ENCODE measurements at regions not wholly inside any gene's neighbourhood (a gene's known extent, or its start where the extent isn't known, plus 50 kb on each side); places are given as distances from the start of the nearest gene placed in this dataset.

DNA sequence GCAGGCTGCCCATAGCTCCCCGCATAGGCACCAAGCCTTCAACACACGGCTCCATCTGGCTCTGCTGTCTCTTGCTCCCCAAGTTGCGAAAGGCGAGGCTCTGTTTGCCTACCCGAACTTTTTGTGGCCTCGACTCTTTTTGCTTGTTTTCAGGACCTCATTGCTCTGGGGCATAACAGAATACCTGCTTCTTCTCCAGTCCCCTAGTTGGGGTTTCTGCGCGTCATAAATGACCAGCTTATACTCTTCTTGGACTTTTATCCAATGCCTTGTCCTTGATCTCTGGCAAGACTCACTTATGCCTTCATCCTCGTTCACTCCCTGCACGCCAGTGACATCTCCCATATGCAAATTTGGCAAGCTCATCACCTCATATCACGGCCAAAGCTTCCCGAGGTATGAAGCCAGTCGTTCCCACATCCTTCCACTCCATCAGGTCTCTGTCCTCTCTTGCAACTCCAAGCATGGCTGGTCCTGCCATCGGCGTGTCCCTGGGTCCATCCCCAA lies 238.8 kb upstream of the ADAMTS16 start:
- DNase-seq, result no peak
- no peaks in the 10 kb centered on the region for H3K27me3 ChIP-seq (ENCODE audit: control insufficient read depth, insufficient read depth, low read length)
- no peaks in the 10 kb centered on the region for H3K36me3 ChIP-seq (ENCODE audit: control insufficient read depth in 2 of 3, insufficient read depth in 3 of 3, low read length in 3 of 3)
- TF ChIP-seq, protein P1, sequence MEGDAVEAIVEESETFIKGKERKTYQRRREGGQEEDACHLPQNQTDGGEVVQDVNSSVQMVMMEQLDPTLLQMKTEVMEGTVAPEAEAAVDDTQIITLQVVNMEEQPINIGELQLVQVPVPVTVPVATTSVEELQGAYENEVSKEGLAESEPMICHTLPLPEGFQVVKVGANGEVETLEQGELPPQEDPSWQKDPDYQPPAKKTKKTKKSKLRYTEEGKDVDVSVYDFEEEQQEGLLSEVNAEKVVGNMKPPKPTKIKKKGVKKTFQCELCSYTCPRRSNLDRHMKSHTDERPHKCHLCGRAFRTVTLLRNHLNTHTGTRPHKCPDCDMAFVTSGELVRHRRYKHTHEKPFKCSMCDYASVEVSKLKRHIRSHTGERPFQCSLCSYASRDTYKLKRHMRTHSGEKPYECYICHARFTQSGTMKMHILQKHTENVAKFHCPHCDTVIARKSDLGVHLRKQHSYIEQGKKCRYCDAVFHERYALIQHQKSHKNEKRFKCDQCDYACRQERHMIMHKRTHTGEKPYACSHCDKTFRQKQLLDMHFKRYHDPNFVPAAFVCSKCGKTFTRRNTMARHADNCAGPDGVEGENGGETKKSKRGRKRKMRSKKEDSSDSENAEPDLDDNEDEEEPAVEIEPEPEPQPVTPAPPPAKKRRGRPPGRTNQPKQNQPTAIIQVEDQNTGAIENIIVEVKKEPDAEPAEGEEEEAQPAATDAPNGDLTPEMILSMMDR (IDR thresholded peaks at IDR 0.05; ENCODE audit: borderline replicate concordance, extremely low read depth, insufficient read depth), result no peak
- no peak overlapping the region for H3K4me3 ChIP-seq (ENCODE audit: low read length in 3 of 3)
- intact Hi-C loops (cut with DNase I), result no loop called here
- H3K27ac ChIP-seq (ENCODE audit: low read depth in 2 of 2, low read length in 2 of 2), result no peak overlapping the region
- H3K4me1 ChIP-seq (ENCODE audit: control insufficient read depth in 2 of 3, insufficient read depth in 2 of 3, low read depth in 1 of 3, low read length in 3 of 3), result no peaks in the 10 kb centered on the region
- no peaks in the 10 kb centered on the region for H3K9me3 ChIP-seq (ENCODE audit: control insufficient read depth in 2 of 3, insufficient read depth in 1 of 3, low read length in 3 of 3)
- no peak for FAIRE-seq
- no peak overlapping the region for H3K9ac ChIP-seq (ENCODE audit: low read length in 3 of 3)

DNA sequence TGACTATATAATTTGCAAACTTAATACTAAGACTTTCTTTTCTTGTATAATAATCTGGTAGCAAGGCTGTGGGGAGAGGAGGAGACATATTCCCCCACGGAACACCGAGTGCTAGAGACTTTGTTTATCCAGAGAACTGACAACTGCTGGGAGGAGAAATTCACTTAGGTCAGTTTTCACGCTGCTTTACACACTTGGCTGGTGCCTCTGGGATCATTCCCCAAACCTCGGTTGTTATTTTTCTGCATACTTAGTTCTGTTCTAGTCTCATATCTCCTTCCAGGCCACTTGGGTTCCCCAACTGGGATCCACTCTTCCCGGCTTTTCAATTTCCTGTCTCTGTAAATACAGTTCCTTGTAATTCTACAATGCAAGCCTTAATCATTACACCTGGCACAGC lies 238.2 kb upstream of the ADAMTS16 start:
- FAIRE-seq (no peak), DNase-seq (no peak)
- no peaks in the 10 kb centered on the region for H3K9me3 ChIP-seq (ENCODE audit: control insufficient read depth in 2 of 3, insufficient read depth in 1 of 3, low read length in 3 of 3)
- H3K9ac ChIP-seq (ENCODE audit: low read length in 3 of 3), result no peak overlapping the region
- H3K36me3 ChIP-seq (ENCODE audit: control insufficient read depth in 2 of 3, insufficient read depth in 3 of 3, low read length in 3 of 3), result no peaks in the 10 kb centered on the region
- no peak overlapping the region for H3K4me3 ChIP-seq (ENCODE audit: low read length in 3 of 3)
- H3K27ac ChIP-seq (ENCODE audit: low read depth in 2 of 2, low read length in 2 of 2), result no peak overlapping the region
- TF ChIP-seq, protein P1 (IDR thresholded peaks at IDR 0.05; ENCODE audit: borderline replicate concordance, extremely low read depth, insufficient read depth), result no peak
- intact Hi-C loops (cut with DNase I), result no loop called here
- no peaks in the 10 kb centered on the region for H3K4me1 ChIP-seq (ENCODE audit: control insufficient read depth in 2 of 3, insufficient read depth in 2 of 3, low read depth in 1 of 3, low read length in 3 of 3)
- H3K27me3 ChIP-seq (ENCODE audit: control insufficient read depth, insufficient read depth, low read length), result no peaks in the 10 kb centered on the region

DNA sequence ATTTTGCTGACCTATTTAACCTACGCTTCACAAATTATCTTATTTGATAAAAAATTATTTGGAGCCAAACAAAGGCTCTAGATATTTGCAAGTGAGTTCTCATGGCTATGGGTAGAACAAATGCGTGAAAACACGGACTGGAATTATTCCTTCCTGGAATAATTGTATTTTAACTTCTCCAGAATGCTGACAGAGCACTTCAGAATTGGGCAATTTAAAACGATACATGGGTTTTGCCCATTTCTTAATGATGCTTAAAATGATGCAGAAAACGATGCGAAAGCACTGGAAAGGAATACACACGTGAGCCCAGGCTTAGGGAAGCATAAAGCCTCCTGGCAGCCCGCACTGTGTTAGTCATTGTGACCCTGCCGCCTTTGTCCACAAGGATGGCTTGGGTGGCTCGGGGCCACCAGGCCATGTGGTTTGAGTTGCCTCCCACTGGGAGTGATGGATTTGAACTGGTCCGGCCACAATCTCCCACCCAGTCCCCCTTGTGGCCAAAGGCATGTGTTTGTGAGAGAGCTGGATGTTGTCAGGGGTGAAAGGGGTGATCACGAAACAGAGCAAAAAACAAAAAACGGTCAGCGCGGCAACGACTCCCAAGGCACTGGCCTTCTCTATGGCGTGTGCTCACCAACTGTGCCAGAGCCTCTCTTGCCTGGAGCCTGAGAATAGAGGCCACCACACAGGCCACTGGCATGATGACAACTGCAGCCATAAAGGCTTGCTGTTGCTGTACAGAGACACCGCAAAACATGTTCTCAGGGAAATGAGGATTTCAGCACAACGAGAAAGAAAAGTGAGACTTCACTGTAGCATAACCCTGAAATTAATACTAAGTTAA lies 234.2 kb upstream of the ADAMTS16 start:
- H3K27ac ChIP-seq (ENCODE audit: low read depth in 2 of 2, low read length in 2 of 2), result no peak overlapping the region
- TF ChIP-seq, protein P1 (IDR thresholded peaks at IDR 0.05; ENCODE audit: borderline replicate concordance, extremely low read depth, insufficient read depth), result no peak
- no peak for DNase-seq
- no peaks in the 10 kb centered on the region for H3K9me3 ChIP-seq (ENCODE audit: control insufficient read depth in 2 of 3, insufficient read depth in 1 of 3, low read length in 3 of 3)
- no peak overlapping the region for H3K9ac ChIP-seq (ENCODE audit: low read length in 3 of 3)
- H3K4me3 ChIP-seq (ENCODE audit: low read length in 3 of 3), result no peak overlapping the region
- intact Hi-C loops (cut with DNase I), result no loop called here
- no peaks in the 10 kb centered on the region for H3K27me3 ChIP-seq (ENCODE audit: control insufficient read depth, insufficient read depth, low read length)
- no peaks in the 10 kb centered on the region for H3K36me3 ChIP-seq (ENCODE audit: control insufficient read depth in 2 of 3, insufficient read depth in 3 of 3, low read length in 3 of 3)
- no peaks in the 10 kb centered on the region for H3K4me1 ChIP-seq (ENCODE audit: control insufficient read depth in 2 of 3, insufficient read depth in 2 of 3, low read depth in 1 of 3, low read length in 3 of 3)
- no peak for FAIRE-seq

All from kidney (tissue), 13 donors.